CD4-positive, CD25-positive, alpha-beta regulatory T cell (primary cell): ENCODE measurements at regions not wholly inside any gene's neighbourhood (a gene's known extent, or its start where the extent isn't known, plus 50 kb on each side); places are given as distances from the start of the nearest gene placed in this dataset.

Experiments
- ATAC-seq, 2 donors: fragments of 150-1000 bp; cut with Tn5 transposase; one replicate each; pipeline ENCODE4 v1.10.0; 2021; ENCODE audit warnings: low read depth in 2 of 2, moderate number of reproducible peaks in 2 of 2, moderate library complexity in 1 of 2
- DNase-seq, 3 donors: peaks; one replicate each; pipeline versions ENCODE4 v3.0.0 to v3.0.0-alpha.2; 2012 to 2022; ENCODE audit warnings: mixed read lengths in 1 of 3
- H3K27ac ChIP-seq: one replicate; pipeline ENCODE4 v1.7.0; 2013; ENCODE audit warnings: mild to moderate bottlenecking, low read length; ENCODE audit not compliant: insufficient read depth, poor library complexity, severe bottlenecking
- H3K27me3 ChIP-seq: one replicate; pipeline ENCODE4 v1.7.0; 2013; ENCODE audit warnings: low read length; ENCODE audit not compliant: control insufficient read depth, insufficient read depth
- H3K36me3 ChIP-seq: one replicate; pipeline ENCODE4 v1.7.0; 2013; ENCODE audit warnings: mild to moderate bottlenecking, low read length, moderate library complexity; ENCODE audit not compliant: control insufficient read depth, insufficient read depth
- H3K4me1 ChIP-seq: 2 replicates; pipeline ENCODE4 v1.7.0; 2013; ENCODE audit warnings: mild to moderate bottlenecking, low read length; ENCODE audit not compliant: insufficient read depth, control insufficient read depth, poor library complexity, severe bottlenecking
- H3K4me3 ChIP-seq: one replicate; pipeline ENCODE4 v1.7.0; 2013; ENCODE audit warnings: low read depth, mild to moderate bottlenecking, low read length, moderate library complexity
- H3K9me3 ChIP-seq, 2 experiments: 1 replicate in 1 of 2; 2 replicates in 1 of 2; pipeline ENCODE4 v1.7.0; 2013; ENCODE audit warnings: low read length in 2 of 2, mild to moderate bottlenecking in 1 of 2, moderate library complexity in 1 of 2; ENCODE audit not compliant: control insufficient read depth in 2 of 2
- H3K27ac Mint-ChIP-seq, 3 donors: one replicate each; pipeline ENCODE4 v1.8.0; 2020 to 2022; ENCODE audit warnings: mild to moderate bottlenecking in 3 of 3, mixed read lengths in 3 of 3, moderate library complexity in 2 of 3
- H3K27me3 Mint-ChIP-seq: one replicate; pipeline ENCODE4 v1.8.0; 2022; ENCODE audit warnings: mild to moderate bottlenecking, mixed read lengths
- H3K36me3 Mint-ChIP-seq: one replicate; pipeline ENCODE4 v1.8.0; 2020; ENCODE audit warnings: mixed read lengths
- H3K4me1 Mint-ChIP-seq, 4 donors: one replicate each; pipeline ENCODE4 v1.8.0; 2020 to 2022; ENCODE audit warnings: mixed read lengths in 4 of 4, mild to moderate bottlenecking in 1 of 4
- H3K4me3 Mint-ChIP-seq, 4 donors: one replicate each; pipeline ENCODE4 v1.8.0; 2020 to 2022; ENCODE audit warnings: mild to moderate bottlenecking in 4 of 4, mixed read lengths in 4 of 4, moderate library complexity in 3 of 4
- H3K9me3 Mint-ChIP-seq, 7 donors: one replicate each; pipeline ENCODE4 v1.8.0; 2020 to 2022; ENCODE audit warnings: mixed read lengths in 7 of 7, mild to moderate bottlenecking in 3 of 7, moderate library complexity in 2 of 7

- H3K9me3 ChIP-seq = no peaks in the 10 kb centered on the region
- H3K4me1 ChIP-seq = no peaks in the 10 kb centered on the region
- Mint-ChIP-seq H3K9me3 (peaks cover 0 to 25% (median 5%) of the 10 kb centered on the region in 7 donors), H3K4me1 (no peaks in the 10 kb centered on the region), H3K27me3 (no peaks in the 10 kb centered on the region), H3K4me3 (peak overlapping the region in 1 of 4 donors; percentile 21), H3K27ac (no peak overlapping the region), H3K36me3 (no peaks in the 10 kb centered on the region)
- no peak overlapping the region for H3K4me3 ChIP-seq
- ATAC-seq (no peak), DNase-seq (no peak)
- no peak overlapping the region for H3K27ac ChIP-seq
- H3K27me3 ChIP-seq = no peaks in the 10 kb centered on the region
- H3K36me3 ChIP-seq = no peaks in the 10 kb centered on the region
Measured at GRCh38 chr3:83074485-83074884, 1313.0 kb upstream of the GBE1 start.

- ATAC-seq = no peak
- no peaks in the 10 kb centered on the region for H3K4me1 Mint-ChIP-seq
- no peak overlapping the region for H3K27ac Mint-ChIP-seq
- no peaks in the 10 kb centered on the region for H3K27me3 ChIP-seq
- H3K4me1 ChIP-seq = no peaks in the 10 kb centered on the region
- H3K9me3 ChIP-seq = peaks cover 0 to 7% of the 10 kb centered on the region in 2 experiments
- no peak for DNase-seq
- no peak overlapping the region for H3K4me3 ChIP-seq
- H3K4me3 Mint-ChIP-seq = no peak overlapping the region
- H3K27ac ChIP-seq = no peak overlapping the region
- no peaks in the 10 kb centered on the region for H3K36me3 ChIP-seq
- peaks cover 0 to 21% (median 7%) of the 10 kb centered on the region in 7 donors for H3K9me3 Mint-ChIP-seq
- H3K36me3 Mint-ChIP-seq = no peaks in the 10 kb centered on the region
- no peaks in the 10 kb centered on the region for H3K27me3 Mint-ChIP-seq
Measured at GRCh38 chr3:83065851-83066460, 1304.5 kb upstream of the GBE1 start.

DNA sequence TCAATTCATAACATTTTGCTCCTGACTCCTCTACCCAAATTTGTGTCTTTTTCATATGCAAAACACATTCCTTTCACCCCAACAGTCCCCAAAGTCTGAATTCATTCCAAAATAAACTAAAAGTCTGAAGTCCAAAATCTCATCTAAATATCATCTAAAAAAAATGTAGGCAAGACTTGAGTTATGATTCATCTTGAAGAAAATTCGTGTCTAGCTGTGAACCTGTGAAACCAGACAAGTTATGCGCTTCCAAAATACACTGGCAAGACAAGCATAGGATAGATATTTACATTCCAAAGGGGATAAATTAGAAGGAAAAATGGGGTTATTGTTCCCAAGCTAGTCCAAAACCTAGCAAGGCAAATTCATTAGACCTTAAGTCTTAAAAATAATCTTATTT is 1302.0 kb upstream of the GBE1 start:
- H3K27ac Mint-ChIP-seq = no peak overlapping the region
- peaks cover 0 to 9% of the 10 kb centered on the region in 2 experiments for H3K9me3 ChIP-seq
- no peak overlapping the region for H3K4me3 Mint-ChIP-seq
- H3K9me3 Mint-ChIP-seq = peaks cover 1 to 36% (median 7%) of the 10 kb centered on the region in 7 donors
- no peaks in the 10 kb centered on the region for H3K4me1 Mint-ChIP-seq
- H3K27me3 Mint-ChIP-seq = no peaks in the 10 kb centered on the region
- no peak for DNase-seq
- no peak for ATAC-seq
- no peaks in the 10 kb centered on the region for H3K27me3 ChIP-seq
- H3K27ac ChIP-seq = no peak overlapping the region
- no peaks in the 10 kb centered on the region for H3K4me1 ChIP-seq
- H3K36me3 Mint-ChIP-seq = no peaks in the 10 kb centered on the region
- H3K36me3 ChIP-seq = no peaks in the 10 kb centered on the region
- H3K4me3 ChIP-seq = no peak overlapping the region

DNA sequence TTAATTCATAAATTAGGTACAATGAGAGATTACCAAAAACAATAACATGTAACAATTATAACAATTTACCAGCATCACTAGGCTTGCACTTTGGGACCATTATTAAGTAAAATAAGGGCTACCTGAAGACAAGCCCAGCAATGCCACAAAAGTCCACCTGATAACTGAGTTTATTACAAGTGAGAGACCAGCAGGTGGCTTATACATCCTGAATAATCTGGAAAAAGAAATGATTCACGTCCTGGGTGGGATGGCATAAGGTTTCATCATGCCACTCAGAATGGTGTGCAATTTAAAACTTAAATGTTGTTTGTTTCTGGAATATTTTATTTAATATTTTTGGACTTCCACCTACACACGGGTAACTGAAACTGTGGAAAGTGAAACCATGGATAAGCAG is 1287.1 kb upstream of the GBE1 start:
- peaks cover 0 to 10% (median 2%) of the 10 kb centered on the region in 7 donors for H3K9me3 Mint-ChIP-seq

DNA sequence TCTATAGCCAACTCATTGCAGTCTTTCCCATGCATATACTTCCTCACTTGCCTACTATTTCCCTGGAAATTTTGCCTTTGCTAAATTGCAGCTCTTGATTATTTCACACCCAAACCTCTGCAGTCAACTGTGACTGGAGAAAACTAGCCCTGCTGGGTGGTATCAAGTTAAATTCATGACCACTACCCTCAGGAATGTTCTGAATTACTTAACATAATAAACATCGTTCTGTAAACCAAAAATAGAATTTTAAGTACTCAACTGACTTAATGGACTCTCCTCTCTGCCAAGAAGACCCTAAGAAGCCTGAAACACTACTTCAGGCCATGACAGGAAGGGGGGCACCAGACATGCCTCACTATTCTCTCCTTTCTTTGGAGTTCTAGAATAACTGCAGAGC is 1278.0 kb upstream of the GBE1 start:
- H3K9me3 ChIP-seq = peaks cover 4 to 8% of the 10 kb centered on the region in 2 experiments
- H3K27ac Mint-ChIP-seq = no peak overlapping the region
- H3K36me3 Mint-ChIP-seq = no peaks in the 10 kb centered on the region
- no peak overlapping the region for H3K4me3 ChIP-seq
- H3K27ac ChIP-seq = no peak overlapping the region
- no peaks in the 10 kb centered on the region for H3K4me1 Mint-ChIP-seq
- DNase-seq (no peak), ATAC-seq (no peak)
- peaks cover 0 to 13% (median 2%) of the 10 kb centered on the region in 7 donors for H3K9me3 Mint-ChIP-seq
- no peaks in the 10 kb centered on the region for H3K4me1 ChIP-seq
- no peaks in the 10 kb centered on the region for H3K36me3 ChIP-seq
- no peak overlapping the region for H3K4me3 Mint-ChIP-seq
- no peaks in the 10 kb centered on the region for H3K27me3 ChIP-seq
- H3K27me3 Mint-ChIP-seq = no peaks in the 10 kb centered on the region

More for the DNA sequence above, 1287.1 kb upstream of the GBE1 start:
- H3K9me3 ChIP-seq = peaks cover 0 to under 1% of the 10 kb centered on the region in 2 experiments
- Mint-ChIP-seq H3K27me3 (no peaks in the 10 kb centered on the region), H3K4me1 (no peaks in the 10 kb centered on the region), H3K27ac (no peak overlapping the region), H3K4me3 (no peak overlapping the region), H3K36me3 (no peaks in the 10 kb centered on the region)
- no peak for DNase-seq
- no peaks in the 10 kb centered on the region for H3K36me3 ChIP-seq
- ATAC-seq = no peak
- no peaks in the 10 kb centered on the region for H3K4me1 ChIP-seq
- H3K27ac ChIP-seq = no peak overlapping the region
- H3K4me3 ChIP-seq = no peak overlapping the region
- no peaks in the 10 kb centered on the region for H3K27me3 ChIP-seq

GRCh38 chr3:83035704-83036010 is 1274.2 kb upstream of the GBE1 start:
- DNase-seq = no peak
- no peak for ATAC-seq
- no peaks in the 10 kb centered on the region for H3K36me3 ChIP-seq
- peaks cover 4 to 9% of the 10 kb centered on the region in 2 experiments for H3K9me3 ChIP-seq
- no peak overlapping the region for H3K4me3 ChIP-seq
- H3K4me1 ChIP-seq = no peaks in the 10 kb centered on the region
- Mint-ChIP-seq H3K9me3 (peaks cover 0 to 12% (median 3%) of the 10 kb centered on the region in 7 donors), H3K4me3 (no peak overlapping the region), H3K27me3 (no peaks in the 10 kb centered on the region), H3K27ac (no peak overlapping the region), H3K4me1 (no peaks in the 10 kb centered on the region), H3K36me3 (no peaks in the 10 kb centered on the region)
- H3K27me3 ChIP-seq = no peaks in the 10 kb centered on the region
- H3K27ac ChIP-seq = no peak overlapping the region

- Histone ChIP-seq H3K4me1 (no peaks in the 10 kb centered on the region), H3K9me3 (peaks cover 4 to 9% of the 10 kb centered on the region in 2 experiments), H3K27ac (no peak overlapping the region), H3K4me3 (no peak overlapping the region), H3K27me3 (no peaks in the 10 kb centered on the region), H3K36me3 (no peaks in the 10 kb centered on the region)
- H3K4me3 Mint-ChIP-seq = no peak overlapping the region
- H3K4me1 Mint-ChIP-seq = no peaks in the 10 kb centered on the region
- no peaks in the 10 kb centered on the region for H3K27me3 Mint-ChIP-seq
- DNase-seq (no peak), ATAC-seq (no peak)
- peaks cover 0 to 9% (median 5%) of the 10 kb centered on the region in 7 donors for H3K9me3 Mint-ChIP-seq
- H3K27ac Mint-ChIP-seq = no peak overlapping the region
- no peaks in the 10 kb centered on the region for H3K36me3 Mint-ChIP-seq
Measured at GRCh38 chr3:83034806-83035703, 1273.6 kb upstream of the GBE1 start.
